ENCODE measurements at regions not wholly inside any gene's neighbourhood (a gene's known extent, or its start where the extent isn't known, plus 50 kb on each side); places are given as distances from the start of the nearest gene placed in this dataset.

- TF ChIP-seq CTCF (IDR thresholded peaks at IDR 0.05; ENCODE audit: low read depth, low read length, missing input control) (no peak), REST (IDR thresholded peaks at IDR 0.05) (no peak), MAX (IDR thresholded peaks at IDR 0.05) (no peak), GABPA (IDR thresholded peaks at IDR 0.05 in 1 of 2, conservative IDR thresholded peaks at IDR 0.05 in 1 of 2) (no peak), ATF3 (IDR thresholded peaks at IDR 0.05) (no peak), FOXA1 (IDR thresholded peaks at IDR 0.05) (no peak), SP1 (IDR thresholded peaks at IDR 0.05) (no peak), FOXA2 (IDR thresholded peaks at IDR 0.05) (no peak), YY1 (IDR thresholded peaks at IDR 0.05) (no peak), RAD21 (IDR thresholded peaks at IDR 0.05) (no peak), JUND (IDR thresholded peaks at IDR 0.05) (no peak), HNF4A (conservative IDR thresholded peaks at IDR 0.05) (no peak), TAF1 (conservative IDR thresholded peaks at IDR 0.05) (no peak), NR2F2 (IDR thresholded peaks at IDR 0.05) (no peak)
These were observed 239.4 kb downstream of the OXSM start for GRCh38 chr3:26029321-26029720.

Data from liver (tissue), 3 donors.